ENCODE measurements at regions not wholly inside any gene's neighbourhood (a gene's known extent, or its start where the extent isn't known, plus 50 kb on each side); places are given as distances from the start of the nearest gene placed in this dataset.

DNA sequence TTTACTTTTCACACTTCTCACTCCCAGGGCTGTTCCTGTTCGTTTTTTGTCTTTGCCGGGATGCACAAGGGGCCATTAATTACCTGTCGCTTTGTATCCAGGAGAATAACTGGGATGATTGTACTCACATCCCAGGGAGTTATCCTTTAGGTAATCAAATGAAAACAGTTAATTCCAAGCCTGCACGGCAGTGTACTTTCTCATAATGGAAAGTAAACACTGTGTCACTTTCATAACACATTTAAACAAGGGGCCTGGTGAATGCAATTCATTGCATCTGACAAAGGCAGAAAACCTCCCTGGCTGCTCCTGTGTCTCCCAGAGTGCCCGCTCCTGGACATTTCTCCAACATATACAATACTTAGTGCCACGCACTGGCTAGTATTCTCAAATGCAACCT lies 138.7 kb upstream of the CELF2 start:
- Mint-ChIP-seq H3K4me1 (ENCODE audit: low read depth, unreplicated experiment) (no peaks in the 10 kb centered on the region), H3K4me3 (ENCODE audit: unreplicated experiment) (no peak overlapping the region), H3K36me3 (ENCODE audit: unreplicated experiment) (no peaks in the 10 kb centered on the region), H3K9me3 (ENCODE audit: unreplicated experiment) (peaks cover 3% of the 10 kb centered on the region), H3K27me3 (ENCODE audit: unreplicated experiment) (no peaks in the 10 kb centered on the region), H3K27ac (ENCODE audit: unreplicated experiment) (no peak overlapping the region)
- TF ChIP-seq, protein P1, sequence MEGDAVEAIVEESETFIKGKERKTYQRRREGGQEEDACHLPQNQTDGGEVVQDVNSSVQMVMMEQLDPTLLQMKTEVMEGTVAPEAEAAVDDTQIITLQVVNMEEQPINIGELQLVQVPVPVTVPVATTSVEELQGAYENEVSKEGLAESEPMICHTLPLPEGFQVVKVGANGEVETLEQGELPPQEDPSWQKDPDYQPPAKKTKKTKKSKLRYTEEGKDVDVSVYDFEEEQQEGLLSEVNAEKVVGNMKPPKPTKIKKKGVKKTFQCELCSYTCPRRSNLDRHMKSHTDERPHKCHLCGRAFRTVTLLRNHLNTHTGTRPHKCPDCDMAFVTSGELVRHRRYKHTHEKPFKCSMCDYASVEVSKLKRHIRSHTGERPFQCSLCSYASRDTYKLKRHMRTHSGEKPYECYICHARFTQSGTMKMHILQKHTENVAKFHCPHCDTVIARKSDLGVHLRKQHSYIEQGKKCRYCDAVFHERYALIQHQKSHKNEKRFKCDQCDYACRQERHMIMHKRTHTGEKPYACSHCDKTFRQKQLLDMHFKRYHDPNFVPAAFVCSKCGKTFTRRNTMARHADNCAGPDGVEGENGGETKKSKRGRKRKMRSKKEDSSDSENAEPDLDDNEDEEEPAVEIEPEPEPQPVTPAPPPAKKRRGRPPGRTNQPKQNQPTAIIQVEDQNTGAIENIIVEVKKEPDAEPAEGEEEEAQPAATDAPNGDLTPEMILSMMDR (IDR thresholded peaks at IDR 0.05; ENCODE audit: partially characterized antibody, unreplicated experiment) = no peak
- no peak for DNase-seq

DNA sequence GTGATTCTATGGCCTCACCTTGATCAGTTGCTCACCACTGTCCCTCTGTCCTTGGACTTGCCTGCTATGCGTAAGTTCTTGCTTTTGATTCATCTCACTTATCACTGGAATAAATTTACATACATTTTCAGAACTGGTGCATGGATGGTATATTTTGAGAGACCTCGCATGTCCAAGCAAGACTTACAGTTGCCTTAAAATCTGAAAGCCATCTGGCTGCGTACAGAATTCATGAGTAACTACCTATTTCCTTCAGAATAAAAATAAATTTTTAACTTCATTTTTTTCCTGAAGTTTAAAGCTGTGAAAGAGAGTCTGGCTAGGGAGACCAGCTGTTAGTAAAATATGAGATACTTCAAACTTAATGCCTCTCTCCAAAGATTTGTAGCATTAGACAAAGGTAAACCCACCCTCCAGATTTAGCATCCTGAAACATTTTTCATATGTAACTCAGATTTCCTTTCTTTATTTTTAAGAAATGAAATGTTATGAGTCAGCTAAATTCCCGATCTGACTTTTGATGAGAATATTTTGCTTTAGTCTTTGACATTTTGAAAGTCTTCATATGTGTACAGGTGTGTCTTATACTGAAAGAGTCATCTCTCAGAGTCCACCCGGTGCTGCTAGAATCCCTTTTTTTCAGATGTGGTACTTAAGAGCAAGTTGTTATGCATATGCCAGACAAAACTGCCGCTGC lies 136.4 kb upstream of the CELF2 start:
- Mint-ChIP-seq H3K4me3 (ENCODE audit: unreplicated experiment) (no peak overlapping the region), H3K27ac (ENCODE audit: unreplicated experiment) (no peak overlapping the region), H3K27me3 (ENCODE audit: unreplicated experiment) (no peaks in the 10 kb centered on the region), H3K9me3 (ENCODE audit: unreplicated experiment) (peaks cover 3% of the 10 kb centered on the region), H3K36me3 (ENCODE audit: unreplicated experiment) (peaks cover 5% of the 10 kb centered on the region), H3K4me1 (ENCODE audit: low read depth, unreplicated experiment) (peaks cover 2% of the 10 kb centered on the region)
- DNase-seq = no peak
- TF ChIP-seq, protein P1 (IDR thresholded peaks at IDR 0.05; ENCODE audit: partially characterized antibody, unreplicated experiment) = no peak

DNA sequence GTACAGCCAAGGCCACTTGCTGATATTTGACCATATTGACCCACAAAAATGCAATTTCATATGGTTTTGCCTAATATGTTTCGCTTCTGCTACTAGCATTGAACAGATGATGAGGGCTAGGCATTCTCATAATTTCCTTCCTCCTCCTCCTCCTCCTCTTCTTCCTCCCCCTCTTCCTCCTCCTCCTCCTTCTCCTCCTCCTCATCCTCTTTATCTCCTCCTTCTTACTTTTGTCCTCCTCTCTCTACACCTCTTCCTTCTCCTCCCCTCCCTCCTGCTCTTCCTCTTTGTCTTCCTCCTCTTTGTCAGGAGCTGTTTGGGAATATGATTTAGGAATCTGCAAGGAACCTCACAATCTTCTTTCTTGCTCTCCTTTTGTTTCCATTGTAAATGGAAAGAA lies 133.9 kb upstream of the CELF2 start:
- Mint-ChIP-seq H3K36me3 (ENCODE audit: unreplicated experiment) (peaks cover 5% of the 10 kb centered on the region), H3K4me1 (ENCODE audit: low read depth, unreplicated experiment) (peaks cover 2% of the 10 kb centered on the region), H3K4me3 (ENCODE audit: unreplicated experiment) (no peak overlapping the region), H3K27ac (ENCODE audit: unreplicated experiment) (peak overlapping the region; percentile 40), H3K27me3 (ENCODE audit: unreplicated experiment) (no peaks in the 10 kb centered on the region), H3K9me3 (ENCODE audit: unreplicated experiment) (peaks cover 3% of the 10 kb centered on the region)
- TF ChIP-seq, protein P1 (IDR thresholded peaks at IDR 0.05; ENCODE audit: partially characterized antibody, unreplicated experiment) = no peak
- DNase-seq = no peak

DNA sequence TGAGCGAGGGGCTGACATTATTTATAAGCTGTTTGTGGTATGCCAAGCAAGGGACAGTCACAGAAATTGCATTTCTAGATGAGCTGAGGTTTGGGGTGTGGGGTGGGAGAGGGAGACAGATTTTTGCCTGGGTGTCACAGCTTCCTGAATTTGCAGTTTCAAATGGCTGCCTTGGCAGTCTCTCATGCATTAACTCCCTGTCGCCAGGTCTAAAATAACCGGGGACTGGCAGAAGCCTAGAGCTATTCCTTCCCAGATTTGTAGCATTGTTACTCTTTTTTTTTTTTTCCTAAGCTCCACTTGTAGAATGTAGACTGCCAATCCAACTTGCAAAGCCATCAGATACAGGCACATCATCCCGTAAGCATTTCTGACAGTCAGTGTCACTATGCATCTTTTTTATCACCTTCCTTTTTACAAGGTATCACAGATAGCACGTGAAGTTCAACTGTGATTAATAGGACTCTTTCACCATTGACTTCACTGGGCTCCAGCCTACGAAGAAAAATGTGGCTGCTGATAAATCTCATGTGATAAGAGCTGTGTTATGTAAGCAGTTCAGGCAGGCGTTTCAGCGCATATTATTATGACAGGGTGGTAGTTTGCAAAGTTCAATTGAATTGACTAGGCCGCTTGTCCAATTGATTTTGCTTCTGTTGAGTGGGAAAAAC lies 130.7 kb upstream of the CELF2 start:
- no peak overlapping the region for H3K4me3 Mint-ChIP-seq (ENCODE audit: unreplicated experiment)
- no peaks in the 10 kb centered on the region for H3K27me3 Mint-ChIP-seq (ENCODE audit: unreplicated experiment)
- peaks cover 2% of the 10 kb centered on the region for H3K9me3 Mint-ChIP-seq (ENCODE audit: unreplicated experiment)
- H3K36me3 Mint-ChIP-seq (ENCODE audit: unreplicated experiment) = peaks cover 5% of the 10 kb centered on the region
- TF ChIP-seq, protein P1 (IDR thresholded peaks at IDR 0.05; ENCODE audit: partially characterized antibody, unreplicated experiment) = no peak
- H3K27ac Mint-ChIP-seq (ENCODE audit: unreplicated experiment) = no peak overlapping the region
- no peak for DNase-seq
- peaks cover 2% of the 10 kb centered on the region for H3K4me1 Mint-ChIP-seq (ENCODE audit: low read depth, unreplicated experiment)
